C1 segment of cervical spinal cord (tissue), 14 donors: ENCODE measurements at regions not wholly inside any gene's neighbourhood (a gene's known extent, or its start where the extent isn't known, plus 50 kb on each side); places are given as distances from the start of the nearest gene placed in this dataset.
"Not testable (repeated sequence)": the region's sequence is repeated elsewhere in the genome, so short reads cannot be mapped to it uniquely, and the experiment has no call there.

Experiments used
- DNase-seq, 14 donors: peaks; one replicate each; lab custom pipeline; 2025; lab: John Stamatoyannopoulos, UW

DNA sequence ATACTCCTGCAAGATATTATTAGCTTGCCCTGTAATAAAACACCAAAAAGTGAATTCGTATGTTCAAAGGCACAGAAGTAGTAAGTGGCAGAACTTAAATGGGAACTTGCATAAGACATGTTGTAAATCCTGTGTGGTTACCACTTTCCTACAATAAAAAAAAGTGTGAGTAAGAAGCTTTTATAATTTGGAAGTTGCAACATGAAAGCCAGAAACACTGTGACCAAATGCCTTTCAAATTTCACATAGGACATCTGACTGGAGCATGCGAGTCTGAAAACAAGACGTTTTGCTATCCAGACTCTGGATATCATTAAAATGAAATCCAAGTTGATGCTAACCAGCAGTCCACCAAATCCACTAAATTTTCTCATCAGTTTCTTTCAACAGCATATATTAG, 886.2 kb upstream of the NRXN1 start:
- no peak for DNase-seq

GRCh38 chr2:51903728-51904127, 871.8 kb upstream of the NRXN1 start:
- DNase-seq: no peak

DNA sequence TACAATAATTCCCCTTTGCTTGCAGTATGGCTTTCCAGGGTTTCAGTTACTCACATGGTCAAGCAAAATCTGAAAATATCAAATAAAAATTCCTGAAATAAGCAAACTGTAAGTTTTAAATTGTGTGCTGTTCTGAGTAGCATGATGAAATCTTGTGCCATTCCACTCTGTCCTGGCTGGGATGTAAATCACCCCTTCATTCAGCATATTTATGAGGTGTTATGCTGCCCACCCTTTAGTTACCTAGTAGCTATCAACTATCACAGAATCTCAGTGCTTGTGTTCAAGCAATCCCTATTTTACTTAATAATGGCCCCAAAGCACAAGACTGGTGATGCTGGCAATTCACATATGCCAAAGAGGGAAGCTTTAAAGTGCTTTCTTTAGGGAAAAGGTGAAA, 867.7 kb upstream of the NRXN1 start:
- DNase-seq: no peak

DNA sequence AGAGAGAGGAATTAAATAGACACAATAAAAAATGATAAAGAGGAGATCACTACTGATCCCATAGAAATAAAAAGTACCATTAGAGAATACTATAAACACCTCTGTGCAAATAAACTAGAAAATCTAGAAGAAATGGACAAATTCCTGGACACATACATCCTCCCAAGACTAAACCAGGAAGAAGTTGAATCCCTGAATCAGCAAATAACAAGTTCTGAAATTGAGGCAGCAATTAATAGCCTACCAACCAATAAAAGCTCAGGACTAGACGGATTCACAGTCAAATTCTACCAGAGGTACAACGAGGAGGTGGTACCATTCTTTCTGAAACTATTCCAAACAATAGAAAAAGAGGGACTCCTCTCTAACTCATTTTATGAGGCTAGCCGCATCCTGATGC, 862.7 kb upstream of the NRXN1 start:
- DNase-seq: not testable (repeated sequence)

- DNase-seq: no peak
Measured at GRCh38 chr2:51888120-51888519, 856.2 kb upstream of the NRXN1 start.

- no peak for DNase-seq
Measured at GRCh38 chr2:51881673-51882072, 849.7 kb upstream of the NRXN1 start.

- no peak for DNase-seq
Measured at GRCh38 chr2:51880153-51880552, 848.2 kb upstream of the NRXN1 start.

- no peak for DNase-seq
Measured at GRCh38 chr2:51866361-51866760, 834.4 kb upstream of the NRXN1 start.

GRCh38 chr2:51859260-51859659, 827.3 kb upstream of the NRXN1 start:
- DNase-seq: no peak

DNA sequence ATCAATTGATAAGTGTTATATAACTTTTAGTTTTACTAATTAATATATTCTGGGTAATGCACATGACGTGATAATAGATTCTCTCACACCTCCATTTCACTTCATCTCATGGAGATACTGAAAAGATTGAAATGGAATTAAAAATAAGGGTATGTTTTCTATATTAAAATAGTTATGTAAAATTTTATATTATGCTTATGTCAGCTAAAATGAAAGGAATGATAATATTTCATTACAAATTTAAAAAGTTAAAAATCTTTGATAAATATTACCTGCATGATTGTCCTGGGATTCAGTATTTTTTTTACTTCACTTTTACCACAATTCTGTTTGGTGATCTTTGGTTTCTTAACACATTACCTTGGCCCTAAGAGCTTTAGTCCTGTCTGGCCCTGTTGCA, 823.8 kb upstream of the NRXN1 start:
- no peak for DNase-seq

DNA sequence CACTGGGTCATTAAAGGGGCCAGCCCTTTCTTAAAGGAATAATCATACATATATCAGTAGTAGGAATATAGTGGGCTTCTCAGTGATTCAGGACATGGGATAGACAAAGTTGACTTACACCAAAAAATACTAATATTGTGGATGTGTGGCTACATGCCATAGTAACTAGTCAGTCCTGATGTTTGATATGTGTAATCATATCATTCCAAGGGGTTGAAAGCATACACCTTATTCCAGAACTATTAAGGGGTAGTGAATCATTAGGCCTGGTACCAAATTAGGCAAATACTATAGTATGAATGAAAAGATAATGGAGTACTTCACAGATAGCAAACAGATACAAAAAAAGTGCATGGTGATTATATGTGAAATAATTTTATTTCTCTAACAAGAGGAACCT, 814.9 kb upstream of the NRXN1 start:
- no peak for DNase-seq

DNA sequence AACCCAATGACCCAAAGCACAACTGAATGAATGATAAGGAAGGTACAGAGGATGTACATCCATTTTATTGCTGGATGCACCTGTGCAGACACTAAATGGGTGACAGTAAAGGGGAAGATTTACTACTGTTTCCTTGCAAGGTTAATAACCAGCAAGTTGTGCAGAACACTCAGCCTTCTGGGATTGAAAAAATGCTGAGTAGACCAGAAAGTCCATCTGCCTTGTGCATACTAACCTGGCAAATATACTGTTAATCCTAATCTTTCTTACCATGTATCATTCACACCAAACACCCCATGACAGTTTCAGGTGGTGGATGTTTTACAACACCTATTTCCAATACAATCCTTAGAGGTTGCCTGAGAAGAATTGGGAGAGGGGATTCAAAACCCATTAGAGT, 814.1 kb upstream of the NRXN1 start:
- DNase-seq: no peak

DNA sequence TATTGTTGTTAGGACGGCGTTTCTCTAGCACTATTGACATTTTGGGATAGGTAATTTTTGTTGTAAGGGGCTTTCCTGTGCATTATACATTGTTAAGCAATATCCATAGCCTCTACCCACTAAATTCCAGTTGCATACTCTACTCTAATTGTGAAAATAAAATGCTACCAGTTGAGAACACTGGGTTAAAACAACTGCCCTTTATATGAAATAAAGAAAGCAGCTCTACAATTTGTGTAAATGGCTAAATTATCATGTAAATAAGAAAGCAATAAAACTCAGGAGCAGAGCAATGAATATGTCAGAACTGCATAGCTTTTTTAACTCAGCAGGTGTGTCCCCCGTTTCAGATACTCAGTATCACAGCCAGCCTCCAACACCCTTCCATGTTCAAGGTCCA, 812.7 kb upstream of the NRXN1 start:
- DNase-seq: no peak

- no peak for DNase-seq
Measured at GRCh38 chr2:51829477-51829876, 797.5 kb upstream of the NRXN1 start.

- no peak for DNase-seq
Measured at GRCh38 chr2:51825823-51826222, 793.9 kb upstream of the NRXN1 start.

- DNase-seq: no peak
Measured at GRCh38 chr2:51813247-51813646, 781.3 kb upstream of the NRXN1 start.

DNA sequence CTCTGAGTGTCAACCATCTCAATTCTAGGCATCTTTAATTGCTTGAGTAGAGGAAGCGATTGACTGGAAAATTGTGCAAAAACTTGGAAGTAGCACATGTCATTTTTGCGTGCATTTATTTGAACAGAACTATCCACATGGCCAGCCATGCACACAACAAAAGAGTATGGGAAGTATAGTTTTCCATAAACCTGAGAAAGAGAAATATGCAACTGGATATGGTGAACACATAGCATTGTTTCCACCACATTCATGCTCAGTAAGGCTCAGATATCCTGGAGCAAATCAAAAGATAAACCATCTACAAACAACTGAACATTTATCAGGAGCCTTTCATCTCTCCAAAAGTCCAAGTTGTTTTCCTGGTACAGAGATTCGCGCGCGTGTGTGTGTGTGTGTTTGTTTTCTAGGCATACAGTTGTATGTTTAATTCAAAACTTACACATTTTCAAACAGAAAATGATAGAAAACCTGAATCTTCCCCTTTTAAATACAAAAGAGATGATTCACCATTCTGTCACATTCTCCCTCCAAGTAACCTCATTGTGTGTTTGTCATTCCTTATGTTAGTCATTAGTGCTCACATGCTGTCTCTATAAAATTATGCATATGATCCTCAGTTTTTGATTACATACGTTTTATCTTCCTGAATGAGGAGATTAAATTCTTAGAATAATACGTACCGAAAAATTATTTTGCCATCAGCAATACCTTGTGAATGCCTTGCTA, 780.4 kb upstream of the NRXN1 start:
- DNase-seq: no peak

- DNase-seq: no peak
Measured at GRCh38 chr2:51810197-51810596, 778.3 kb upstream of the NRXN1 start.

DNA sequence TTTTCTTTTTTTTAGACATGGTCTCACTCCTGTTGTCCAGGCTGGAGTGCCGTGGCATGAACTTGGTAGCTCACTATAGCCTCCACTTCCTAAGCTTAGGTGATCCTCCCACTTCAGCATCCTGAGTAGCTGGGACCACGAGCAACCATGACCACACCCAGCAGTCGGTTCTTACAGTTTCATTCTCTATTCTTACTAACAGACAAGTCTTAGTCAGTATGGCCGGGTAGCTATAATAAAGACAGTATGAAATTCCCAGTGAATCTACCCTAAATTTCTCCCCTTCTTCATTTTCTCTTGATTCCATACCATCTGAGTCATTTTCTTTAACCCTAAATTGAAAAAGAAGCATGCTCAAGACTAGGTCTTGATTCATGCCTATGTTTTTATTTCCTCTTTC, 775.3 kb upstream of the NRXN1 start:
- no peak for DNase-seq

GRCh38 chr2:51795248-51795888, 763.4 kb upstream of the NRXN1 start:
- DNase-seq: no peak

DNA sequence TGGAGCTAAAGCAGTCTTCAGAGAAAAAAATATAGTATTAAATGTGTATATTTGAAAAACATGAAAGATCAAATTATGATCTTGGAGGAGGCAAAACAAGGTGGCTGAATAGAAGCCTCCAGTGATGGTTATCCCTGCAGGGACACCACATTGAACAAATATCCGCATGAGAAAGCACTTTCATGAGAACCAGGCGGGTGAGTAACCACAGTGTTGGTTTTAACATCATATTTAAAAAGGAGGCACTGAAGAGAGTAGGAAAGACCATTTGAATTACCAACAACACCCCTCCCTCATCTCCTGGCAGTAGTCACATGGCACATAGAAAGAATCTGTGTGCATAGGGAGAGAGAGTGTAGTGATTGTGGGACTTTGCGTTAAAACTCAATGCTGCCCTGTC, 759.6 kb upstream of the NRXN1 start:
- DNase-seq: no peak

GRCh38 chr2:51790854-51791253, 758.9 kb upstream of the NRXN1 start:
- no peak for DNase-seq

GRCh38 chr2:51789918-51790317, 758.0 kb upstream of the NRXN1 start:
- no peak for DNase-seq
